AG04450 (cell line): ENCODE measurements at regions not wholly inside any gene's neighbourhood (a gene's known extent, or its start where the extent isn't known, plus 50 kb on each side); places are given as distances from the start of the nearest gene placed in this dataset.

Experiments used
- CTCF ChIA-PET: fragments of 300-600, 350-600 bp; formaldehyde crosslinking; extraction: SDS; loops from one replicate; lab custom pipeline; 2022; ENCODE audit warnings: antibody characterized with exemption, inconsistent platforms; lab: Charles Lee
- POLR2A ChIA-PET: fragments of 350-600 bp; formaldehyde crosslinking; extraction: SDS; loops from one replicate; lab custom pipeline; 2021; ENCODE audit warnings: antibody characterized with exemption, inconsistent platforms; lab: Yijun Ruan, JAX
- DNase-seq: peaks from one replicate; pipeline ENCODE4 v3.0.0-alpha.2; 2011; ENCODE audit warnings: low read depth, low spot score
- H3K27ac ChIP-seq: one replicate; pipeline ENCODE4 v1.5.1; 2012; ENCODE audit warnings: low read depth, low read length, control low read depth
- H3K27me3 ChIP-seq: one replicate; pipeline ENCODE4 v1.6.0; 2012; ENCODE audit warnings: low read length; ENCODE audit not compliant: control insufficient read depth, insufficient read depth
- H3K4me3 ChIP-seq: 2 replicates; pipeline ENCODE4 v1.5.1; 2011; ENCODE audit warnings: mild to moderate bottlenecking, low read depth, low read length, control low read depth
- H3K9me3 ChIP-seq: 2 replicates; pipeline ENCODE4 v1.5.1; 2012; ENCODE audit warnings: low read length; ENCODE audit not compliant: control insufficient read depth, insufficient read depth
- CTCF ChIP-seq: IDR thresholded peaks from 2 replicates; pipeline ENCODE4 v1.5.1; 2011; ENCODE audit warnings: low read depth, low read length, control low read depth, inconsistent platforms

DNA sequence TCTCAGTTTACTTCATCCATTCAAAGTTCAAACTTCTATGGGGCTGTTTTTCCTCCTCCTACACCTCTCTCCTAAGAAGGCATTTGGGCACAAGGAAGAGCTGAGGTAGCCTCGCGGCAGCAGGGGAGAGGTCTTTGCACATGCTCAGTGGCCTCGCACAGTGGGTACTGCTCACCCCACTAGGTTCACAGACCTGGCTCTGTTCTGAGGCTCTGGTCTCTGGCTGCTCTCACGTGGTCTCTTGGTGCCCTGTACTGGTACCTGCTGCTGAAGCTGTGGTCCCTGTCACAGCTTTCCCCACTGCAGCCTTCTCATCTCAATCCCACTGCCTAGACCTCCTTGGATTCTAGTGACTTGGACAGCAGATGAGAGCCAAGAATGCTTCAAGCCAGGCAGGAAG is 134.7 kb upstream of the CRY1 start:
- ChIA-PET CTCF (no interaction called here), POLR2A (no interaction called here)
- H3K9me3 ChIP-seq, result no peaks in the 10 kb centered on the region
- no peak for DNase-seq
- H3K4me3 ChIP-seq, result no peak overlapping the region
- no peaks in the 10 kb centered on the region for H3K27me3 ChIP-seq
- H3K27ac ChIP-seq, result no peak overlapping the region
- no peak for TF ChIP-seq CTCF

- CTCF ChIA-PET, result no interaction called here
- no peaks in the 10 kb centered on the region for H3K9me3 ChIP-seq
- H3K27ac ChIP-seq, result no peak overlapping the region
- no peak for DNase-seq
- POLR2A ChIA-PET, result no interaction called here
- TF ChIP-seq CTCF, result no peak
- H3K27me3 ChIP-seq, result no peaks in the 10 kb centered on the region
- no peak overlapping the region for H3K4me3 ChIP-seq
These were observed 136.5 kb upstream of the CRY1 start for GRCh38 chr12:107229827-107230226.

GRCh38 chr12:107231303-107231702 is 138.0 kb upstream of the CRY1 start:
- H3K9me3 ChIP-seq, result no peaks in the 10 kb centered on the region
- H3K4me3 ChIP-seq, result no peak overlapping the region
- H3K27ac ChIP-seq, result no peak overlapping the region
- TF ChIP-seq CTCF, result no peak
- ChIA-PET POLR2A (no interaction called here), CTCF (interaction anchor here (0.5 kb wide), 1 partner anchor 445 kb away, joined by 3 read pairs; no protein-coding TSS in a partner anchor)
- no peaks in the 10 kb centered on the region for H3K27me3 ChIP-seq
- no peak for DNase-seq

DNA sequence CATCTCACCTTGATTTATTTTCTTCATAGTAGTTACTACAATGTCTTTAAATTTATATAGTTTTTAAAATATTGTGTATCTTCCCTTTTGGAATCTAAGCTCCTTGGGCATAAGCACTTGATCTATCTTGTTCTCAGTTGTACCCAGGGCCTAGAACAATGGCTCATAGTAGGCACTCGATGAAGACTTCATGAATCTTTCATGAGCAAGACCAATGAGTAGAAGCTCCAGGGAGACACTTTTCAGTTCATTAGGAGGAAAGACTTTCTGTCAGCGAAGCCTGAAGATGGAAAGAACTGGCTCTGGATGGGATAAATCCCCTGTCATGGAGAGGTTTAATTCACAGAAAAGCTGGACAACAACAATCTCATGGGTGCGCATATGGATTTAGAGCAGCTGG is 140.2 kb upstream of the CRY1 start:
- ChIA-PET CTCF (no interaction called here), POLR2A (no interaction called here)
- DNase-seq, result no peak
- Histone ChIP-seq H3K9me3 (no peaks in the 10 kb centered on the region), H3K27me3 (no peaks in the 10 kb centered on the region), H3K27ac (no peak overlapping the region), H3K4me3 (no peak overlapping the region)
- no peak for TF ChIP-seq CTCF

DNA sequence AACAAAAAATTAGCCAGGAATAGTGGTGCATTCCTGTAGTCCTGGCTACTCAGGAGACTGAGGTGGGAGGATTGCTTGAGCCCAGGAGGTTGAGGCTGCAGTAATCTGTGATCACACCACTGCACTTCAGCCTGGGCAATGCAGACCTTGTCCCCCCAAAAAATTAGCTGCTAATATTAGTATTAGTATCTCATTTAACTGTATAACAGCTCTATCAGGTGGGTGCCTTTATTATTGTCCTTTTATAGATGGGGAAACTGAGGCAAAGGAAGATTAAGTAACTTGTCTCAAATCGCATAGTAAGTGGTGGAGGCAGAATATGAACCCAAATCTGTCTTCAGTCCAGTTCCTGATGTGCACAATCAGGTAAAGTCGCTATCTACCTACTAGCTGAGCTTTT is 142.3 kb upstream of the CRY1 start:
- DNase-seq, result no peak
- ChIA-PET CTCF (interaction anchor here (0.8 to 1.5 kb wide), 2 partner anchors 13 to 104 kb away, joined by 4 read pairs; no protein-coding TSS in a partner anchor), POLR2A (no interaction called here)
- no peaks in the 10 kb centered on the region for H3K27me3 ChIP-seq
- H3K27ac ChIP-seq, result no peak overlapping the region
- TF ChIP-seq CTCF, result no peak
- no peaks in the 10 kb centered on the region for H3K9me3 ChIP-seq
- H3K4me3 ChIP-seq, result no peak overlapping the region
